SU-DHL-6 (cell line): ENCODE measurements at regions not wholly inside any gene's neighbourhood (a gene's known extent, or its start where the extent isn't known, plus 50 kb on each side); places are given as distances from the start of the nearest gene placed in this dataset.
"Not testable (repeated sequence)": the region's sequence is repeated elsewhere in the genome, so short reads cannot be mapped to it uniquely, and the experiment has no call there.

ENCODE experiments used
- H2AFZ ChIP-seq: fragments of 200-600 bp; sonication (generic); 2 replicates; pipeline ENCODE4 v1.6.1; 2014; ENCODE audit warnings: low read depth, mild to moderate bottlenecking, moderate library complexity, mixed read lengths, antibody characterized with exemption, low read length; ENCODE audit not compliant: severe bottlenecking
- H3F3A ChIP-seq: fragments of 200-600 bp; shearing (Covaris generic); 2 replicates; pipeline ENCODE4 v1.6.0; 2016; ENCODE audit warnings: antibody characterized with exemption, mild to moderate bottlenecking; ENCODE audit not compliant: insufficient read depth
- H3K27ac ChIP-seq: fragments of 200-600 bp; sonication (generic); 2 replicates; pipeline ENCODE4 v1.5.1; 2016; ENCODE audit warnings: low read depth, mild to moderate bottlenecking, low read length, moderate library complexity, mixed read lengths
- H3K27me3 ChIP-seq: fragments of 200-600 bp; sonication (generic), shearing (Covaris generic); 2 replicates; pipeline ENCODE4 v1.6.0; 2014; ENCODE audit warnings: mild to moderate bottlenecking, low read length
- H3K36me3 ChIP-seq: fragments of 200-600 bp; sonication (generic); 2 replicates; pipeline ENCODE4 v1.6.1; 2014; ENCODE audit warnings: mild to moderate bottlenecking, low read length, mixed read lengths
- H3K4me2 ChIP-seq: fragments of 300-600, 200-600 bp; shearing (Covaris generic), sonication (generic); 2 replicates; pipeline ENCODE4 v1.6.0; 2014; ENCODE audit warnings: low read length, low read depth, mild to moderate bottlenecking; ENCODE audit not compliant: poor library complexity, severe bottlenecking
- H3K4me3 ChIP-seq: fragments of 200-600 bp; sonication (generic); 2 replicates; pipeline ENCODE4 v1.5.1; 2014; ENCODE audit warnings: antibody characterized with exemption, low read length, mild to moderate bottlenecking, mixed read lengths; ENCODE audit not compliant: insufficient read depth, poor library complexity, severe bottlenecking
- H3K79me2 ChIP-seq: fragments of 200-600 bp; sonication (generic); 2 replicates; pipeline ENCODE4 v1.6.1; 2014; ENCODE audit warnings: mild to moderate bottlenecking, low read length, moderate library complexity; ENCODE audit not compliant: insufficient read depth
- H3K9ac ChIP-seq: fragments of 200-600 bp; sonication (generic); 2 replicates; pipeline ENCODE4 v1.7.0; 2014; ENCODE audit warnings: mild to moderate bottlenecking, low read length
- H3K9me2 ChIP-seq: fragments of 200-600 bp; sonication (generic); replicated peaks from 2 replicates; pipeline ENCODE4 v1.6.1; 2014; ENCODE audit warnings: low read length; ENCODE audit not compliant: insufficient read depth
- H3K9me3 ChIP-seq: fragments of 200-600 bp; sonication (generic); 2 replicates; pipeline ENCODE4 v1.6.1; 2014; ENCODE audit warnings: low read length, mixed read lengths; ENCODE audit not compliant: insufficient read depth
- H4K20me1 ChIP-seq: fragments of 200-600 bp; sonication (generic); 2 replicates; pipeline ENCODE4 v1.6.1; 2014; ENCODE audit warnings: low read depth, mild to moderate bottlenecking, antibody characterized with exemption, low read length, moderate library complexity, mixed read lengths
- CTCF ChIP-seq: fragments of 200-600 bp; sonication (generic); IDR thresholded peaks from one replicate; pipeline ENCODE4 v1.5.1; 2017; ENCODE audit warnings: antibody characterized with exemption, mild to moderate bottlenecking, low read length, moderate library complexity; ENCODE audit not compliant: insufficient read depth, poor library complexity, severe bottlenecking
- EZH2phosphoT487 ChIP-seq: fragments of 200-600 bp; sonication (generic), shearing (Covaris generic); conservative IDR thresholded peaks from 2 replicates; pipeline ENCODE4 v1.6.1; 2018; ENCODE audit warnings: mild to moderate bottlenecking, antibody characterized with exemption, low read length, moderate library complexity, mixed read lengths

- Histone ChIP-seq H3K79me2 (no peaks in the 10 kb centered on the region), H3K27me3 (no peaks in the 10 kb centered on the region), H4K20me1 (no peaks in the 10 kb centered on the region), H3K4me3 (peak overlapping the region; percentile 57), H3K9ac (peak overlapping the region; percentile 70), H3K9me2 (no peaks in the 10 kb centered on the region), H3K36me3 (0 out of 2 replicates have a peak, but pooled peaks cover 2% of the 10 kb centered on the region), H3K4me2 (peak overlapping the region; percentile 69), H2AFZ (peak overlapping the region; percentile 1), H3F3A (peaks cover 71% of the 10 kb centered on the region), H3K27ac (peak overlapping the region; percentile 94), H3K9me3 (no peaks in the 10 kb centered on the region)
- TF ChIP-seq EZH2phosphoT487 = no peak
Measured at GRCh38 chr6:27809939-27810767, 102.0 kb downstream of the OR2B2 start.

DNA sequence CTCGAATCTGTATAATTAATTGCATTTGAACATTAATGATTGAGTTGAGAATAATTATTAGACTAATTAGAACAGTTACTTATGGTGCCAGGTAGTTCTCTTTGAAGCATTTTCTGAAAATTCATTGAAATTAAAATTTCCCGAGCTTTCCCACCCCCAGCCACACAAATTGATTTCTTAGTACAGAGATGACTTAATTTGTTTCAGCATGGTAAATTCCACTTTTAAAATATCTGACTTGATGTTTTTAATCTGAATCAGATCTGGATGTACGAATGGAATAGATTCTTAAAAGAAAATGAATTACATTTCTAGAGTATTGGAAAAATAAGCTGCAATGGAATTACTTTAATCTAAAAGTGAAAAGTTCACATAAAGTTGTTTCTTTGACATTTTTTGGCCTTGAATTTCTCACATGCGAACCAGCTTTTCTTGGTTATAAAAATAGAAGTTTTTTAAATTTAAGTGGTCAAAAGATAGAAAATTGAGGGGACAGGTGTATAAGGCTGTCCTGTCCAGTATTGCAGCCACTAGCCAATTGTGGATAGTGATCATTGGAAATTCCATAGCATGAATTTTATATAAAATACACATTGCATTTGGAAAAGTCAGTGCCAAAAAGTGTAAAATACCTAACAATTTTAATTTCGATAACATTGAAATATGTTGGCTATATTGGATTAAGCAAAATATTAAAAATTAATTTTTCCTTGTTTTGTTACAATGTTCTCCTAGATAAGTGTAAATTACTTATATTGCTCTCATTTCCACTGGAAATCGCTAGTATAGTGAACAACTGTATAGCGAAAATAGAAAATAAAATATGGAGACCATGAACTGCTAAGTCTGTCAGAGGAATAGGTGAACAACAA is 102.9 kb downstream of the OR2B2 start:
- Histone ChIP-seq H3K79me2 (no peaks in the 10 kb centered on the region), H3K4me2 (peak overlapping the region; percentile 69), H3K9me3 (no peaks in the 10 kb centered on the region), H3F3A (peaks cover 68% of the 10 kb centered on the region), H3K9ac (peak overlapping the region; percentile 70), H2AFZ (no peak overlapping the region), H3K4me3 (peak overlapping the region; percentile 43), H3K36me3 (0 out of 2 replicates have a peak, but pooled peaks cover 2% of the 10 kb centered on the region), H3K27me3 (no peaks in the 10 kb centered on the region), H4K20me1 (no peaks in the 10 kb centered on the region), H3K9me2 (no peaks in the 10 kb centered on the region), H3K27ac (peak overlapping the region; percentile 94)
- TF ChIP-seq CTCF (no peak), EZH2phosphoT487 (no peak)

GRCh38 chr6:27808242-27809066 is 103.7 kb downstream of the OR2B2 start:
- H3K9ac ChIP-seq = peak overlapping the region; percentile 70
- H3K27ac ChIP-seq = peak overlapping the region; percentile 94
- H3K4me3 ChIP-seq = peak overlapping the region; percentile 43
- not testable (repeated sequence) for H3K27me3 ChIP-seq, H3K9me3 ChIP-seq, H2AFZ ChIP-seq, H3K9me2 ChIP-seq, H3K79me2 ChIP-seq, H3K36me3 ChIP-seq, H4K20me1 ChIP-seq
- peak overlapping the region; percentile 69 for H3K4me2 ChIP-seq
- peaks cover 60% of the 10 kb centered on the region for H3F3A ChIP-seq

DNA sequence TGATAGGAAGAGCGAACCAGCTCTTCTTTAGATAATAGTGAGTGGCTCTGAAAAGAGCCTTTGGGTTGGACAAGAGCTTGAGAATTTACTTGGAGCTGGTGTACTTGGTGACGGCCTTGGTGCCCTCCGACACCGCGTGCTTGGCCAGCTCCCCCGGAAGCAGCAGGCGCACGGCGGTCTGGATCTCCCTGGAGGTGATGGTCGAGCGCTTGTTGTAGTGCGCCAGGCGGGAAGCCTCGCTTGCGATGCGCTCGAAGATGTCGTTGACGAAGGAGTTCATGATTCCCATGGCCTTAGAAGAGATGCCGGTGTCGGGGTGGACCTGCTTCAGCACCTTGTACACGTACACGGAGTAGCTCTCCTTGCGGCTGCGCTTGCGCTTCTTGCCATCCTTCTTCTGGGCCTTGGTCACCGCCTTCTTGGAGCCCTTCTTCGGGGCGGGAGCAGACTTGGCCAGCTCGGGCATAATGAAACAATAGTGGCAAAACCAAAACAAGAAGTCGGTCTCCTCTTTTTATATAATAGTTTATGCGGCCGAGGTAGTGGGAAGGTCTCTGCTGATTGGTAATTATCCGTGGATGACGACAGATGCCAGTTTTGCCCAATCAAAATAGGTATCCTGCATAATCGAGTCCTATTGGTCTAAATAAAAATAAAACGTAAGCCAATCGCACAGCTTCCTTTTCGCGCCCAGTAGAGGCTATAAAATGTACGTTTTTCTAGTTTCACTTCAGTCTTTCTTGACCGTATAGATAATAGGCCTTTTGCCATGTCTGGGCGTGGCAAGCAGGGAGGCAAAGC is 104.6 kb downstream of the OR2B2 start:
- H2AFZ ChIP-seq = not testable (repeated sequence)
- Histone ChIP-seq H3F3A (peaks cover 52% of the 10 kb centered on the region), H3K9ac (peak overlapping the region; percentile 50)

More for the DNA sequence above, 104.6 kb downstream of the OR2B2 start:
- Histone ChIP-seq H3K27ac (peak overlapping the region; percentile 94), H3K4me2 (peak overlapping the region; percentile 50), H3K4me3 (peak overlapping the region; percentile 28)
- H3K79me2 ChIP-seq, H3K9me2 ChIP-seq, H3K27me3 ChIP-seq, H3K9me3 ChIP-seq, H3K36me3 ChIP-seq, H4K20me1 ChIP-seq: not testable (repeated sequence)
